ENCODE measurements at regions not wholly inside any gene's neighbourhood (a gene's known extent, or its start where the extent isn't known, plus 50 kb on each side); places are given as distances from the start of the nearest gene placed in this dataset.

DNA sequence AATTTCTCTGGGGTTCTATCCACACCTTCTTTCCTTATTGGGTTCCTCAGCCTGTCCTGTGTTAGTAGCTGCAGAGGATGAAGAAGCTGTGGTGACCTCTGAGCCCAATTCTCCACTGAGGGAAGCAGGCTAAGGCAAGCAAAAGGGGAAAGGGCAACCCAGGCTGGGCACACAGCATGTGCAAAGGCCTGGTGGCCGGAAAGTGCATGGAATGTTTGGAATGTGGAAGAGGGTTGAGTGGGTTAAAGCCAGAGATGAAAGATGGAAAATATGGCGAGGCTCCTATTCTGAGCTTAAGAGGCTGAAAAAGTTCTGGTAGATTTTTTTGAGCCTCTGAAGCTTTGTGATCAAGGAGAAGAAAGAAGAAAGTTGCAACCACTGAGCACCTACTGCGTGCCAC is 247.1 kb downstream of the MIAT start:
- DNase-seq (ENCODE audit: low read depth in 1 of 2, low spot score in 1 of 2), result no peak
- TF ChIP-seq, protein P1, sequence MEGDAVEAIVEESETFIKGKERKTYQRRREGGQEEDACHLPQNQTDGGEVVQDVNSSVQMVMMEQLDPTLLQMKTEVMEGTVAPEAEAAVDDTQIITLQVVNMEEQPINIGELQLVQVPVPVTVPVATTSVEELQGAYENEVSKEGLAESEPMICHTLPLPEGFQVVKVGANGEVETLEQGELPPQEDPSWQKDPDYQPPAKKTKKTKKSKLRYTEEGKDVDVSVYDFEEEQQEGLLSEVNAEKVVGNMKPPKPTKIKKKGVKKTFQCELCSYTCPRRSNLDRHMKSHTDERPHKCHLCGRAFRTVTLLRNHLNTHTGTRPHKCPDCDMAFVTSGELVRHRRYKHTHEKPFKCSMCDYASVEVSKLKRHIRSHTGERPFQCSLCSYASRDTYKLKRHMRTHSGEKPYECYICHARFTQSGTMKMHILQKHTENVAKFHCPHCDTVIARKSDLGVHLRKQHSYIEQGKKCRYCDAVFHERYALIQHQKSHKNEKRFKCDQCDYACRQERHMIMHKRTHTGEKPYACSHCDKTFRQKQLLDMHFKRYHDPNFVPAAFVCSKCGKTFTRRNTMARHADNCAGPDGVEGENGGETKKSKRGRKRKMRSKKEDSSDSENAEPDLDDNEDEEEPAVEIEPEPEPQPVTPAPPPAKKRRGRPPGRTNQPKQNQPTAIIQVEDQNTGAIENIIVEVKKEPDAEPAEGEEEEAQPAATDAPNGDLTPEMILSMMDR (IDR thresholded peaks at IDR 0.05; ENCODE audit: low read depth, low read length), result no peak
- Histone ChIP-seq H3K4me1 (ENCODE audit: low read depth) (peaks cover 26% of the 10 kb centered on the region), H3K4me3 (no peak overlapping the region), H3K27me3 (peaks cover 17% of the 10 kb centered on the region), H3K27ac (no peak overlapping the region), H3K9me3 (ENCODE audit: low read depth) (no peaks in the 10 kb centered on the region), H3K36me3 (no peaks in the 10 kb centered on the region)

DNA sequence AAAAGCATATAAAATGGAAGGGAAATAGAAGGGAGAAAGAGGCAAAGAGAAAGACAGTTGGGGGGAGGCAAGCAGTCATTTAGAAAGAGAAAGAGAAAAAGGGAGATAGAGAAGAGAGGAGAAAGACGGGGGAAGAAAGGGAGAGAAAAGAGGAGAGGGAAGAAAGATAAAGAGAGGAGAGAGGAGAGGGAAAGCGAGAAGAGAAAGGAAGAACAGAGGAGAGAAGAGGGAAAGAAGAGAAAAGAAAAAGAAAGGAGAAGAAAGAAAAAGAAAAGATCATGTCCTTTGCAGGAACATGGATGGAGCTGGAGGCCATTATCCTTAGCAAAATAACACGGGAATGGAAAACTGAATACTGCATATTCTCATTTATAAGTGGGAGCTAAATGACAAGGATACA is 247.7 kb downstream of the MIAT start:
- Histone ChIP-seq H3K27me3 (peaks cover 17% of the 10 kb centered on the region), H3K4me3 (no peak overlapping the region)

DNA sequence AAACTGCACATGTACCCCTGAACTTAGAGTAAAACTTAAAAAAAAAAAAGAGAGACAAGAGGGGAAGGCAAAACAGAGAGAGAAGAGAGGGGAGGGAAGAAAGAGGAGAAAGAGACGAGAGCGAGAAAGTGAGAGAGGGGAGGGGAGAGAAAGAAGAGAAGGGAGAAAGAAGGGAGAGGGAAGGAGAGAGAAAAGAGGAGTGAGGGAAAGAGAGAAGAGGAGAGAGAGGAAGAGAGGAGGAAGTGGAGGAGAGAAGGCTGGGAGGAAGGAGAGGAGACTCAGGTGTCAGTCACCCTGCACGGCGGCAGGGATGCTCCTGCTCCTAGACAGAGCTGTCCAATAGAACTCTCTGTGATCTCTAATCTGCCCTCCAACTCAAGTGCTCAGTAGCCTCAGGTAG is 248.3 kb downstream of the MIAT start:
- Histone ChIP-seq H3K27me3 (peaks cover 17% of the 10 kb centered on the region), H3K36me3 (no peaks in the 10 kb centered on the region), H3K27ac (no peak overlapping the region), H3K4me3 (no peak overlapping the region), H3K4me1 (ENCODE audit: low read depth) (peaks cover 26% of the 10 kb centered on the region), H3K9me3 (ENCODE audit: low read depth) (no peaks in the 10 kb centered on the region)
- no peak for DNase-seq (ENCODE audit: low read depth in 1 of 2, low spot score in 1 of 2)
- TF ChIP-seq, protein P1 (IDR thresholded peaks at IDR 0.05; ENCODE audit: low read depth, low read length), result no peak

More for the DNA sequence above, 247.7 kb downstream of the MIAT start:
- peaks cover 26% of the 10 kb centered on the region for H3K4me1 ChIP-seq (ENCODE audit: low read depth)
- TF ChIP-seq, protein P1 (IDR thresholded peaks at IDR 0.05; ENCODE audit: low read depth, low read length), result no peak
- no peak overlapping the region for H3K27ac ChIP-seq
- no peaks in the 10 kb centered on the region for H3K36me3 ChIP-seq
- no peak for DNase-seq (ENCODE audit: low read depth in 1 of 2, low spot score in 1 of 2)
- H3K9me3 ChIP-seq (ENCODE audit: low read depth), result no peaks in the 10 kb centered on the region

DNA sequence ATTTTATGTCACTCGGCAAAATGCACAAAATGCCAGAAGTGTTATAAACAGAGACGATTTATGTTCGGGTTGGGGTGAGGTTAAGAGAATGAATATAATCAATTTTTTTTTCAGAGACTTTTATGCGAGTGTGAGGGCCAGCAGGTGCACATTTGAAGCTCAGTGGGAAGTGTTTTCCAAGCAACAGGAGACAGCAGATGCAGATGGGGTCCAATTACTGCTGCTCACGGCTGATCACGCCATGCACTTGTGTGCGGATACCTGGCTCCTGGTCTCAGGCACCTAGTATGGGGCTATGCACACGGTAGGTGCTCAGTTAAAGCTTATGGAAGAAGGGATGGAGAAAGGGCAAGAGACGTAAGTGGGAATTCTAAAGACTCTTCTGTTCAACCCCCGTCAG is 249.1 kb downstream of the MIAT start:
- Histone ChIP-seq H3K27me3 (peaks cover 25% of the 10 kb centered on the region), H3K4me3 (no peak overlapping the region), H3K36me3 (no peaks in the 10 kb centered on the region), H3K9me3 (ENCODE audit: low read depth) (no peaks in the 10 kb centered on the region), H3K4me1 (ENCODE audit: low read depth) (peaks cover 20% of the 10 kb centered on the region), H3K27ac (no peak overlapping the region)
- TF ChIP-seq, protein P1 (IDR thresholded peaks at IDR 0.05; ENCODE audit: low read depth, low read length), result no peak
- DNase-seq (ENCODE audit: low read depth in 1 of 2, low spot score in 1 of 2), result no peak

DNA sequence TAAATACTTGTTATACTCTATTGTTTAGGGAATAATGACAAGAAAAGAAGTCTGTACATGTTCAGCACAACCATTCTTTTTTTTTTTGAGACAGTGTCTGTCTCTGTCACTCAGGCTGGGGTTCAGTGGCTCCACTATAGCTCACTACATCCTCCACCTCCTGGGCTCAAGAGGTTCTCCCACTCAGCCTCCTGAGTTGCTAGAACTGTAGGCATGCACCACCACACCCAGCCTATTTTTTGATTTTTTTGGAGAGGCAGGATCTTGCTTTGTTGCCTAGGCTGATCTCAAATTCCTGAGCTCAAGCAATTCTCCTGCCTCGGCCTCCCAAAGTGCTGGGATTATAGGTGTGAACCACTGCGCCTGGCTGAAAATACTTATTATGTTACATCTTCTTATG is 250.0 kb downstream of the MIAT start:
- no peaks in the 10 kb centered on the region for H3K36me3 ChIP-seq
- H3K27me3 ChIP-seq, result peaks cover 32% of the 10 kb centered on the region
- H3K4me3 ChIP-seq, result no peak overlapping the region
- no peaks in the 10 kb centered on the region for H3K9me3 ChIP-seq (ENCODE audit: low read depth)
- peaks cover 14% of the 10 kb centered on the region for H3K4me1 ChIP-seq (ENCODE audit: low read depth)
- no peak for DNase-seq (ENCODE audit: low read depth in 1 of 2, low spot score in 1 of 2)
- no peak overlapping the region for H3K27ac ChIP-seq
- TF ChIP-seq, protein P1 (IDR thresholded peaks at IDR 0.05; ENCODE audit: low read depth, low read length), result no peak

DNA sequence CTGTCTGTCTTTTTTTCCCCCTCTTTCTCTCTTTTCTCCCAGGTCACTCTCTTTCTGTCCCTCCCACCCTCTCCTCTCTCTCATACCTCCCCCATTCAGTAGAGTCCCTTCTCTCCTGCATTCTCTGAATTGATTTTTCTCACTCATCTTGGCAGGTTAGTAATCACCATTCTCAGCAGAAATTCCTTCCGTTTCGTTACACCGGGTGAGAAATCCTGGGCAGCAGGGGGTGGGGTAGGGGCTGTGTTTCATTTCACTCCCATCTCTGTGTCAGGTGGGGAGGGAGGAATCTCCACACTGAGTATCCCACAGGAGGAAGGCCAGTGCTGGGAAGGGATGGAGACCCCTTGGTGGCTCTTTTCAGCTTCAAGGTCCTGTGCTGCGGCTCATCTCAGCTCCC is 253.5 kb downstream of the MIAT start:
- no peaks in the 10 kb centered on the region for H3K9me3 ChIP-seq (ENCODE audit: low read depth)
- TF ChIP-seq, protein P1 (IDR thresholded peaks at IDR 0.05; ENCODE audit: low read depth, low read length), result no peak
- H3K27me3 ChIP-seq, result peaks cover 34% of the 10 kb centered on the region
- H3K4me1 ChIP-seq (ENCODE audit: low read depth), result no peaks in the 10 kb centered on the region
- no peak overlapping the region for H3K27ac ChIP-seq
- no peaks in the 10 kb centered on the region for H3K36me3 ChIP-seq
- no peak for DNase-seq (ENCODE audit: low read depth in 1 of 2, low spot score in 1 of 2)
- no peak overlapping the region for H3K4me3 ChIP-seq

All from cardiac muscle cell (in vitro differentiated cells and primary cell).